Glutamatergic neuron (in vitro differentiated cells): ENCODE measurements at regions not wholly inside any gene's neighbourhood (a gene's known extent, or its start where the extent isn't known, plus 50 kb on each side); places are given as distances from the start of the nearest gene placed in this dataset.

ENCODE experiments used
- DNase-seq: peaks from one replicate; pipeline ENCODE4 v3.0.0; 2022
- H3K27ac Mint-ChIP-seq: one replicate; pipeline ENCODE4 v1.8.0; 2020; ENCODE audit warnings: mild to moderate bottlenecking, mixed read lengths, inconsistent platforms; ENCODE audit not compliant: unreplicated experiment
- H3K27me3 Mint-ChIP-seq: one replicate; pipeline ENCODE4 v1.8.0; 2020; ENCODE audit warnings: mild to moderate bottlenecking, moderate library complexity, mixed read lengths, inconsistent platforms; ENCODE audit not compliant: unreplicated experiment
- H3K36me3 Mint-ChIP-seq: one replicate; pipeline ENCODE4 v1.8.0; 2020; ENCODE audit warnings: mild to moderate bottlenecking, mixed read lengths, inconsistent platforms; ENCODE audit not compliant: unreplicated experiment
- H3K4me1 Mint-ChIP-seq: one replicate; pipeline ENCODE4 v1.8.0; 2020; ENCODE audit warnings: mild to moderate bottlenecking, low read depth, mixed read lengths, inconsistent platforms; ENCODE audit not compliant: unreplicated experiment
- H3K4me3 Mint-ChIP-seq: one replicate; pipeline ENCODE4 v1.8.0; 2020; ENCODE audit warnings: mild to moderate bottlenecking, mixed read lengths, inconsistent platforms; ENCODE audit not compliant: unreplicated experiment
- H3K9me3 Mint-ChIP-seq: one replicate; pipeline ENCODE4 v1.8.0; 2020; ENCODE audit warnings: mild to moderate bottlenecking, moderate library complexity, mixed read lengths, inconsistent platforms; ENCODE audit not compliant: unreplicated experiment
- CTCF ChIP-seq: fragments of 200-600 bp; sonication (generic); IDR thresholded peaks from one replicate; pipeline ENCODE4 v1.5.0; 2021; ENCODE audit not compliant: partially characterized antibody, unreplicated experiment

GRCh38 chr22:27433099-27433498 lies 368.5 kb downstream of the MN1 start:
- DNase-seq: no peak
- Mint-ChIP-seq H3K27me3 (peaks cover 17% of the 10 kb centered on the region), H3K4me3 (no peak overlapping the region), H3K27ac (no peak overlapping the region), H3K4me1 (peaks cover 5% of the 10 kb centered on the region), H3K36me3 (peaks cover 12% of the 10 kb centered on the region), H3K9me3 (peaks cover 6% of the 10 kb centered on the region)
- no peak for TF ChIP-seq CTCF

GRCh38 chr22:27433585-27434190 lies 367.9 kb downstream of the MN1 start:
- H3K27me3 Mint-ChIP-seq: peaks cover 15% of the 10 kb centered on the region
- peaks cover 6% of the 10 kb centered on the region for H3K9me3 Mint-ChIP-seq
- H3K27ac Mint-ChIP-seq: no peak overlapping the region
- DNase-seq: no peak
- no peak for TF ChIP-seq CTCF
- H3K4me3 Mint-ChIP-seq: no peak overlapping the region
- H3K36me3 Mint-ChIP-seq: peaks cover 9% of the 10 kb centered on the region
- H3K4me1 Mint-ChIP-seq: peaks cover 9% of the 10 kb centered on the region

DNA sequence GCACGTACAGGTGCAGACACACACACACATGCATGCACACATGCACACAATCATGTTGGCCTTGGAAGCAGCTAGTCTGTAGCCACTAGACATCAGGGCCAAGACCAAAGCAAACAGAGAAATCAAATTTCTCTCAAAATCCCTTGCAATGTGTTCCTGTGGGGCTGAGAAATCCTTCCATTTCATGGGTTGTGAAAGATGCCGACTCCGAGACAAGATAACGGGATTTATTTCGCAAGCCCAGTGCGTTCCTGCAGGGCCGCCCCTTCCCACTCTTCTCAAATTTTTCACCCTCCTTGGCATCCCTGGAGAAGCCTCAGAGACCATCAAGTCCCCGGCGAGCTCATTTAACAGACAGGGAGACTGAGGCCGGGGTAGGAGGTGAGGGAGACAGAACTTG lies 366.7 kb downstream of the MN1 start:
- TF ChIP-seq CTCF: no peak
- H3K4me1 Mint-ChIP-seq: peaks cover 11% of the 10 kb centered on the region
- H3K36me3 Mint-ChIP-seq: peaks cover 9% of the 10 kb centered on the region
- peaks cover 15% of the 10 kb centered on the region for H3K27me3 Mint-ChIP-seq
- H3K4me3 Mint-ChIP-seq: no peak overlapping the region
- peaks cover 7% of the 10 kb centered on the region for H3K9me3 Mint-ChIP-seq
- no peak overlapping the region for H3K27ac Mint-ChIP-seq
- DNase-seq: no peak

DNA sequence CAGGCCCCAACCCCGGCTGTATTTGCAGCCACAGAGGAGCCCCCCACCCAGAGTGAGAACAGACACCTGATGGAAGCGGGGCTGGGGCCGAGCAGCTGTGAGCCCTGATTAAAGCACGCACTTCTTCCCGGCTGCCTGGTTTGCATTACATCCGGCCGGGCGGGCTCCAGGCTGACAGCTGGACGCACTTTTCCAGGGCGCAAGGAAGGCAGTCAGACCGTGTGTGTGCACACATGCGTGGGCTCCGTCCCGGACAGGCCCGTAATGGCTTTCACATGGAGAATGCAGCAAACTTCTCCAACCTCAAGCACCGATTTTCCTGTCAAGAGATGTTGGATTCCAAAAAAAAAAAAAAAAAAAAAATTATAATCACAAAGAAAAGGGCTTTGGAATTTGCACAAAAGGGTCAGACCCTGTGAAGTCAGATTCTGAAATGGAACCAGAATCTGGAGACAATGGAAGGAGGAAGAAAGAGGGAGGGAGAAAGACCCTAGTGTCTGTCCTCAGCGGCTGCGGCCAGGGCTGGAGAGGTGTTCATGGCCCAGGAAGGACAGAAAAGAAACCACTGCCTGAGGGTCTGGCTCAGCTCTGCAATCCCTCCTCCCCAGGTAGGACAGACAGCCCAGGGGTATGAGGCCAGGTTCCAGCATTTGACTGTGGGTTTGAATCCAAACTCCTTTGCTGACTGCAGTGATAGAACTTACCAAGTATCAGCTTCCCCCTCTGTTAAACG lies 365.5 kb downstream of the MN1 start:
- DNase-seq: peak; percentile 69
- Mint-ChIP-seq H3K9me3 (peaks cover 7% of the 10 kb centered on the region), H3K4me1 (peaks cover 11% of the 10 kb centered on the region), H3K36me3 (peaks cover 9% of the 10 kb centered on the region), H3K27me3 (peaks cover 13% of the 10 kb centered on the region), H3K27ac (no peak overlapping the region), H3K4me3 (no peak overlapping the region)
- no peak for TF ChIP-seq CTCF

DNA sequence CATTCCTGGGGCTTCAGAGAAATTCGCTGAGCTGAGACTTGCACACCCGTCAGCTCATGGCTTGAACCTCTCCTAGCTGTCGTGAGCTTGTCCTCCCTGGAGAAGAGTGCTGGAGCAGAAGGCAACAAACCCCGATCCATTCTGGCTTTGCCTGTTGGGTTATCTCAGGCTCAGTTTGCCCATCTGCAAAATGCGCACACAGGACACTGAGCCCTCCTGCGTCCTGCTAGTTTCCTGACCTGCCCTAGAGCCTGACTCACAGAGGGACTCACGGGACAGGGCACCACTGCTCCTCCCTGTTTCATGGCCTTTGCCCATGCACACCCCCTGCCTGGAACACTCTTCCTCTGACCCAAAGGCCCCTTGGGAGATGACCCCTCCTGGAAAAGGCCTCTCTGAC lies 365.0 kb downstream of the MN1 start:
- Mint-ChIP-seq H3K4me3 (no peak overlapping the region), H3K27ac (no peak overlapping the region), H3K27me3 (peaks cover 17% of the 10 kb centered on the region), H3K4me1 (peaks cover 11% of the 10 kb centered on the region), H3K36me3 (peaks cover 9% of the 10 kb centered on the region), H3K9me3 (peaks cover 7% of the 10 kb centered on the region)
- no peak for TF ChIP-seq CTCF
- DNase-seq: no peak
